Dermis blood vessel endothelial cell (primary cell): ENCODE measurements at regions not wholly inside any gene's neighbourhood (a gene's known extent, or its start where the extent isn't known, plus 50 kb on each side); places are given as distances from the start of the nearest gene placed in this dataset.
A peak's percentile ranks its signal among the peaks of the same experiment; 100 is the strongest.
"Not testable (repeated sequence)": the region's sequence is repeated elsewhere in the genome, so short reads cannot be mapped to it uniquely, and the experiment has no call there.

ENCODE experiments used
- DNase-seq: peaks from one replicate; pipeline ENCODE4 v3.0.0; 2010

DNA sequence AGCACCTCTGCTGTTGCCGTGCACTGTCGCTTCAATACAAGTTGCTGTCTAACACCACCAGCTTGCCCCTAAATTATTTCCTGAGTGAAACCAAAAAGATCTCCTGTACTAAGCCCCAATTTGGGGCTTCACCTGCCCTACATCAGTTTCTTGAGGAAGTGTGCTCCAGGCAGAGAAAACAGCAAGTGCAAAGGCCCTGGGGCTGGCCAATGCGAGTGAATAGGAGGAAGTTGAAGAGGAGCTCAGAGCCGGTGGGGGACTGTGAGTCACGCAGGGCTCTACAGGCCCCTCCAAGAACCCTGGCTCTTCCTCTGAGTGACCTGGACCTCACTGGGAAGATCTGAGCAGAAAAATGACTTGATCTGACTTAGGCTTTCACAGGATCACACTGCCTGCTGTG, 117.2 kb downstream of the IPO8 start:
- no peak for DNase-seq

- DNase-seq: no peak
These were observed 122.5 kb downstream of the IPO8 start for GRCh38 chr12:30573145-30573544.

DNA sequence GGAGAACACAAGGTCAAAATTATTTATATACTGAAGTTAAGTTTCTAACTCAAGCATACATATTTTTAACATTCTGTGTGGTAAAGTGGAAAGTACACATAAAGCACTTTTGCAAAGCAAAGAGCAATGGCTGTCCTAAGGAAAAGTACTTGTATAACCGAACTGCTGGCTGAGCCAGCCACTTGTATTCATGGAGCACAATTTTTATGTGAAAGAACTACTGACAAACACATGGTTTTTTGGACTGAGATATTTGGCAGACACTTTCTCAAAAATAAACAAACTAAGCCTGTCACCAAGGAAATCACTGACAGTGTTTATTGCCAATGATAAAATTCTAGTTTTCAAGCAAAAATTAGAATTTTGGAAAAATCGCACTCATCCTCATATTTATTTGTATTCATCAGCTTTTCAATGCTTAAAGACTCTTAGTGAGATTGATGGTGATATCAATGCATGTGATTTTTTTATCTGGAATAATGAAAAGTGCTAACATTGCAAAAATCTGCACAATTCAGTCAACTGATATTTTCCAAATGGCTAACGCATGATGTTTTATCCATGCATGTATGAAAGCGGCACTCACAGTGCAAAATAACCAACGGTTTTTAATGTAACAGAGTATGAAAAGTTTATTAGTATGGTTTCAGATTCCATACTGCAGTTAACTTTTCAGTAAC, 125.3 kb downstream of the IPO8 start:
- no peak for DNase-seq

GRCh38 chr12:30569426-30569825, 126.2 kb downstream of the IPO8 start:
- DNase-seq: no peak

GRCh38 chr12:30568453-30568852, 127.2 kb downstream of the IPO8 start:
- DNase-seq: no peak

GRCh38 chr12:30567082-30567481, 128.6 kb downstream of the IPO8 start:
- no peak for DNase-seq

- DNase-seq: no peak
These were observed 131.3 kb downstream of the IPO8 start for GRCh38 chr12:30564394-30564793.

- DNase-seq: no peak
These were observed 147.5 kb downstream of the IPO8 start for GRCh38 chr12:30548203-30548602.

- no peak for DNase-seq
These were observed 149.5 kb downstream of the IPO8 start for GRCh38 chr12:30546121-30546520.

- not testable (repeated sequence) for DNase-seq
These were observed 151.0 kb downstream of the IPO8 start for GRCh38 chr12:30544704-30545103.

DNA sequence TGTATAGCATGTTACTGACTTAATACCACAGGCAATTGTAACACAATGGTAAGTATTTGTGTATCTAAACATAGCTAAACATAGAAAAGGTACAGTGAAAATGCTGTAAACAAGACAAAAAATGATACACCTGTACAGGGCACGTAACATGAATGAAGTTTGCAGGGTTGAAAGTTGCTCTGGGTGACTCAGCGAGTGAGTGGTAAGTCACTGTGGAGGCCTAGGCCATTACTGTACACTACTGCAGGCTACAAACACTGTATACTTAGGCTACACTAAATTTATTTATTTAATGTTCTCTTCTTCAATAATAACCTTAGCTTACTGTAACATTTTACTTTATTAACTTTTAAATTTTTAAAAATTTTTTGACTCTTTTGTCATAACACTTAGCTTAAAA, 158.4 kb downstream of the IPO8 start:
- DNase-seq: no peak

- peak; percentile 5 for DNase-seq
These were observed 162.0 kb downstream of the IPO8 start for GRCh38 chr12:30533558-30534265.

- DNase-seq: no peak
These were observed 163.7 kb downstream of the IPO8 start for GRCh38 chr12:30531731-30532678.

GRCh38 chr12:30529489-30530269, 166.0 kb downstream of the IPO8 start:
- no peak for DNase-seq

GRCh38 chr12:30525171-30525570, 170.5 kb downstream of the IPO8 start:
- DNase-seq: no peak

DNA sequence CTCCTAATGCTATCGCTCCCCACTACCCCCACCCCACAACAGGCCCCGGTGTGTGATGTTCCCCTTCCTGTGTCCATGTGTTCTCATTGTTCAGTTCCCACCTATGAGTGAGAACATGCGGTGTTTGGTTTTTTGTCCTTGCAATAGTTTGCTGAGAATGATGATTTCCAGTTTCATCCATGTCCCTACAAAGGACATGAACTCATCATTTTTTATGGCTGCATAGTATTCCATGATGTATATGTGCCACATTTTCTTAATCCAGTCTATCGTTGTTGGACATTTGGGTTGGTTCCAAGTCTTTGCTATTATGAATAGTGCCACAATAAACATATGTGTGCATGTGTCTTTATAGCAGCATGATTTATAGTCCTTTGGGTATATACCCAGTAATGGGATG, 175.4 kb downstream of the IPO8 start:
- not testable (repeated sequence) for DNase-seq

DNA sequence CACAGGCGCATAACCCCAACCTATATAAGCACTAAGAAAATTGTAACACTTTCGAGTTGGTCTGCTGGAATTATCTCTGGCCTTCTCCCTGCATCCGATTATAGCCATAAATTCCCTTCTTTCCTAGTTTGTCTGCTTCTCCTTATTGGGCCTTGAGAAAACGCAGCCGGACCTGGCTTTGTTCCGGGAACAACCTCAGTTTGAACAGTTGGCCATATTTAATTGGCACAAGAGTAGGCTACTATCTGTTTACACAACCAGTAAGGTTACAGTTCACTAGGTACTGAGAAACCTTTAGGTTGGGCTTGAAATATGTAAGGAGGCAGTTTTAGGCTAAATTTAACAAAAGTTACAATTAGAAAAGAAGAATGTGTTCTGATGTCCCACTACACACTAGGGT, 176.1 kb downstream of the IPO8 start:
- DNase-seq: no peak

DNA sequence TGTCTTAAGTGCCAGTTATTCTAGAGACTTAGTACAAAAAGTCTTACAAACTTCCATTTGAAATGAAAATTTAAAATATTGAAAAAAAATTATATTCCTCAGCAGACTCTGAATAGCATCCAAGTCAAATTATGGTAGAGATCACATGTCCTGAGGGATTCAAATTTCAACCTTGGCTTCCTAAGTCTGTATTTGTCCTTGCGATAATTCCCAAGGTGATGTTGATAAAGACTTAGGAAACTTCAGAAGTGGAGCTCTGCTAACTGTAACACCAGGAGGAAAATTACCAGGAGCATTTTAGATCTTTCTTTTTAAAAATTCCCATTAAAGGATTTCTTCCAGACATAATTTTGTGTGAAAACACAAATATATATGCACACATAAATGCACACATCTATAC, 178.3 kb downstream of the IPO8 start:
- DNase-seq: no peak

GRCh38 chr12:30515351-30515750, 180.3 kb downstream of the IPO8 start:
- DNase-seq: peak; percentile 26

DNA sequence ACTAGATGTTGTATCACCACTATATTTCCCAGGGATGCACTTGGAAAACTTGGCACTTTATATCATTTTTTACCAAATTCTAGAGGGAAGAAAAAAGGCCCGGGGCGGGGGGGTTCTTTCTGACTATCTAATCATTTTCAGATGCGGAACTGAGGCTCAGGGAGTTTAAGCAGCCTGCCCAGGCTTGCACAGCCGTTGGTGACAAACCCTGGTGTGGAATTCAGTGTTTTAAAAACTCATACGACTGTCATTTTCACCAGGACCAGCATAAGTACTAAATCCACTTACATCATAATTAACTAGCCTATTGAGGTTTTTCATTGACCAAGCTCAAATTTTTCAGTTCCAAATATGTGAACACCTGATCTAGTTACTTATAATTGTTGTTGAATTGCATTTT, 181.0 kb downstream of the IPO8 start:
- no peak for DNase-seq

DNA sequence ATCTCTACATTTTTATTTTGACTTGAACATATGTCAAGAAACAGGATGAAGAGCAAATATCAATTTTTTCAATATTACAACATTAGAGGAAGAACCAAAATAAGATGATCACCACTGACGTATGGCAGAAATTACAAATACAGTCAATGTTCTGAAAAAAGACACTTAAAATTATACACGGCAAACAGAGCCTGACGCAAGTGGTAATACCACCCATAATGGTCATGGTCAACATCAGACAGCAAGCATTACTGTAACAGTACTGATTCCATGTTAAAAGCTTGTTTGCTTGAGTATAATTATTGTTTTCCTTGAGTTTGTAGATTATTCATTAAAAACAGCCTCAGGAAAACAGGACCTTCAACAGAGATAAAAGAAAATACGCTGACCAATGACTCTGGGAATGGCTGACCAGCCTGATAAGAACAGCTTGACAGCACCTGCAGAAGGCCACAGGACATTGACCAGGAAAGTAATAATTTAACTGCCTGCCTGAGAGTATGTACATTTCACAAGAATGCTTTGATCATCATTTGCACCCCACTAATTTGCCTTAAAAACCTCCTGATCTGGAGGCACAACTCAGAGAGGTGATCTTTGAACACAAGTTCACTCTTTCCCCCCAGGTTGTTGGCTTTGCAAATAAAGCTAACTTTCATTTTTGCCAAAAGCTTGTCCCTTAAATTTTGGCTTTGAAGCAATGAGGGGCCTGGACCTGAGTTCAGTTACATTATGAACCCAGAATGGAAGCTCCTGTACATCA, 187.3 kb downstream of the IPO8 start:
- no peak for DNase-seq

DNA sequence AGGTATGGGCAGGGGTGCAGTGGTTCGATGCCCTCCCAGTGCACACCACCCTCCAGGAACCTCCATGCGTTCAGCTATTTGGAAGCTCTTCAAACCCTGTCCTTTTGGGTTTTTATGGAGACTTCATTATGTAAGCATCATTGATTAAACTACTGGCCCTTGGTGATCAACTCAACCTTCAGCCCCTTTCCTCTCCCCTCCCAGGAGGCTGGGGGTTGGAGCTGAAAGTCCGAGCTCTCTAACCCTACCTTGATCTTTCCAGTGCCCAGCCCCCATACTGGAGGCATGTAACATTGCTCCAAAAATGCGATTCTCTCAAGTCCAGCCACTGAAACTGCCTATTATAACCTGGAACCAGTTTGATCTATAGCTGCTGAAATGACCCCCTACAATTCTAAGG, 188.1 kb downstream of the IPO8 start:
- no peak for DNase-seq
